ENCODE measurements at regions not wholly inside any gene's neighbourhood (a gene's known extent, or its start where the extent isn't known, plus 50 kb on each side); places are given as distances from the start of the nearest gene placed in this dataset.

GRCh38 chr5:167903243-167903642 lies 388.2 kb upstream of the WWC1 start:
- no peak for TF ChIP-seq POLR2A (IDR thresholded peaks at IDR 0.05; ENCODE audit: low read length)
- TF ChIP-seq GATA1 (IDR thresholded peaks at IDR 0.05; ENCODE audit: low read depth, low read length) = no peak
